GM23338 (cell line): ENCODE measurements at regions not wholly inside any gene's neighbourhood (a gene's known extent, or its start where the extent isn't known, plus 50 kb on each side); places are given as distances from the start of the nearest gene placed in this dataset.

Experiments
- ATAC-seq: fragments of 200-7000 bp; cut with Tn5 transposase; 3 replicates; pipeline ENCODE4 v1.9.1; 2020
- DNase-seq: peaks from one replicate; pipeline ENCODE4 v3.0.0-alpha.2; 2015; ENCODE audit warnings: low spot score
- H2AFZ ChIP-seq: fragments of 200-600 bp; sonication (generic); 2 replicates; pipeline ENCODE4 v1.8.0; 2016; ENCODE audit warnings: antibody characterized with exemption, mild to moderate bottlenecking, moderate library complexity
- H3F3A ChIP-seq: fragments of 200-600 bp; sonication (generic); replicated peaks from 2 replicates; pipeline ENCODE4 v1.8.0; 2017; ENCODE audit warnings: antibody characterized with exemption, mixed run types, low read depth
- H3K27ac ChIP-seq: fragments of 200-600 bp; sonication (generic); 2 replicates; pipeline ENCODE4 v1.6.1; 2016; ENCODE audit warnings: low read depth
- H3K27me3 ChIP-seq: fragments of 200-600 bp; sonication (generic); 2 replicates; pipeline ENCODE4 v1.8.0; 2016; ENCODE audit warnings: mild to moderate bottlenecking, mixed run types, moderate library complexity; ENCODE audit not compliant: insufficient read depth
- H3K36me3 ChIP-seq: fragments of 200-600 bp; sonication (generic); 2 replicates; pipeline ENCODE4 v1.8.0; 2016; ENCODE audit warnings: mild to moderate bottlenecking; ENCODE audit not compliant: insufficient read depth
- H3K4me1 ChIP-seq: fragments of 200-600 bp; sonication (generic); 2 replicates; pipeline ENCODE4 v1.8.0; 2016; ENCODE audit warnings: mild to moderate bottlenecking, moderate library complexity; ENCODE audit not compliant: insufficient read depth
- H3K4me2 ChIP-seq: fragments of 200-600 bp; sonication (generic); 2 replicates; pipeline ENCODE4 v1.7.1; 2017; ENCODE audit warnings: mixed run types
- H3K4me3 ChIP-seq: fragments of 200-600 bp; sonication (generic); 2 replicates; pipeline ENCODE4 v1.6.1; 2016; ENCODE audit warnings: mixed run types
- H3K79me2 ChIP-seq: fragments of 200-600 bp; sonication (generic); replicated peaks from 2 replicates; pipeline ENCODE4 v1.8.0; 2017; ENCODE audit warnings: mild to moderate bottlenecking; ENCODE audit not compliant: insufficient read depth
- H3K9me2 ChIP-seq: fragments of 200-600 bp; sonication (generic); 2 replicates; pipeline ENCODE4 v1.8.0; 2017; ENCODE audit not compliant: insufficient read depth
- H4K20me1 ChIP-seq: fragments of 200-600 bp; sonication (generic); replicated peaks from 2 replicates; pipeline ENCODE4 v1.8.0; 2017; ENCODE audit warnings: mild to moderate bottlenecking; ENCODE audit not compliant: insufficient read depth
- H3K27ac Mint-ChIP-seq: 2 replicates; pipeline ENCODE4 v1.8.0; 2020; ENCODE audit warnings: inconsistent platforms, mild to moderate bottlenecking, moderate library complexity, mixed read lengths
- H3K27me3 Mint-ChIP-seq: 3 replicates; pipeline ENCODE4 v1.8.0; 2022; ENCODE audit warnings: low read depth, mild to moderate bottlenecking, moderate library complexity, mixed read lengths, inconsistent platforms; ENCODE audit not compliant: insufficient read depth, poor library complexity
- H3K36me3 Mint-ChIP-seq: 3 replicates; pipeline ENCODE4 v1.8.0; 2021; ENCODE audit warnings: low read depth, mild to moderate bottlenecking, inconsistent platforms, moderate library complexity, mixed read lengths
- H3K4me1 Mint-ChIP-seq: 3 replicates; pipeline ENCODE4 v1.8.0; 2020; ENCODE audit warnings: mild to moderate bottlenecking, inconsistent platforms, mixed read lengths
- H3K4me3 Mint-ChIP-seq: 3 replicates; pipeline ENCODE4 v1.8.0; 2021; ENCODE audit warnings: moderate library complexity, mild to moderate bottlenecking, inconsistent platforms, mixed read lengths
- H3K9me3 Mint-ChIP-seq: 3 replicates; pipeline ENCODE4 v1.8.0; 2020; ENCODE audit warnings: moderate library complexity, mild to moderate bottlenecking, inconsistent platforms, mixed read lengths
- CREB1 ChIP-seq: fragments of 250-450 bp; sonication (Bioruptor Pico); IDR thresholded peaks from 2 replicates; pipeline ENCODE4 v1.5.0; 2020; ENCODE audit warnings: low read depth, mild to moderate bottlenecking, moderate library complexity
- CTCF ChIP-seq, 2 experiments: fragments of 200-600 bp in 1 of 2; sonication (generic) in 1 of 2; conservative IDR thresholded peaks; 2 replicates each; pipeline versions ENCODE4 v1.5.1 to v1.6.1; 2016 to 2017; ENCODE audit warnings: antibody characterized with exemption in 2 of 2, low read depth in 2 of 2, mild to moderate bottlenecking in 2 of 2, moderate library complexity in 1 of 2
- EZH2 ChIP-seq: fragments of 200-600 bp; sonication (generic); IDR thresholded peaks from one replicate; pipeline ENCODE4 v1.8.0; 2017; ENCODE audit warnings: antibody characterized with exemption, mild to moderate bottlenecking, low read depth; ENCODE audit not compliant: unreplicated experiment
- STAT1 ChIP-seq: IDR thresholded peaks from one replicate; pipeline ENCODE4 v1.6.1; 2016; ENCODE audit warnings: antibody characterized with exemption; ENCODE audit not compliant: unreplicated experiment
- ZNF114 ChIP-seq: fragments of 250-450 bp; sonication (Bioruptor Pico); IDR thresholded peaks from 2 replicates; pipeline ENCODE4 v1.5.0; 2020; ENCODE audit warnings: mild to moderate bottlenecking, moderate library complexity
- ZNF462 ChIP-seq: fragments of 250-450 bp; sonication (Bioruptor Pico); IDR thresholded peaks from 2 replicates; pipeline ENCODE4 v1.5.0; 2020; ENCODE audit warnings: mild to moderate bottlenecking, moderate library complexity

GRCh38 chr16:87227296-87227951, 89.8 kb downstream of the C16orf95 start (continued):
- TF ChIP-seq ZNF462 (CRISPR knock-in tag) (no peak), STAT1 (no peak), CTCF (conservative IDR thresholded peaks at IDR 0.05; ENCODE audit: low read depth in 2 of 2) (no peak)

GRCh38 chr16:87228363-87228762, 88.8 kb downstream of the C16orf95 start:
- ATAC-seq = no peak
- TF ChIP-seq EZH2 (no peak), ZNF462 (CRISPR knock-in tag) (no peak), CREB1 (CRISPR knock-in tag) (no peak), STAT1 (no peak), ZNF114 (CRISPR knock-in tag) (no peak)

More at GRCh38 chr16:87228363-87228762, 88.8 kb downstream of the C16orf95 start:
- Histone ChIP-seq H3K27ac (no peak overlapping the region), H3K79me2 (no peaks in the 10 kb centered on the region), H3K27me3 (no peaks in the 10 kb centered on the region), H3K36me3 (no peaks in the 10 kb centered on the region), H3K4me1 (0 out of 2 replicates have a peak, but pooled peaks cover 6% of the 10 kb centered on the region), H4K20me1 (no peaks in the 10 kb centered on the region), H3K4me3 (no peak overlapping the region), H3K9me2 (peaks cover 5% of the 10 kb centered on the region; the same call in 1 of the 2 replicates), H3F3A (no peaks in the 10 kb centered on the region), H2AFZ (no peak overlapping the region; the same call in 1 of the 2 replicates), H3K4me2 (no peak overlapping the region)
- Mint-ChIP-seq H3K27ac (no peak overlapping the region), H3K27me3 (peaks cover 2% of the 10 kb centered on the region), H3K36me3 (no peaks in the 10 kb centered on the region), H3K9me3 (peaks cover 2% of the 10 kb centered on the region; the same call in 1 of the 3 replicates), H3K4me3 (no peak overlapping the region), H3K4me1 (peaks cover 2% of the 10 kb centered on the region; the same call in 2 of the 3 replicates)
- no peak for DNase-seq
